MCF 10A (cell line): ENCODE measurements at regions not wholly inside any gene's neighbourhood (a gene's known extent, or its start where the extent isn't known, plus 50 kb on each side); places are given as distances from the start of the nearest gene placed in this dataset.

Experiments
- BruUV-seq: library from RNA; stranded (reverse); fragments of 400-500 nt; replicated peaks from 2 replicates; lab custom pipeline; 2021; lab: Mats Ljungman, UMichigan
- CTCF ChIA-PET: fragments of 300-600 bp; sonication (Branson Sonifier 250); formaldehyde crosslinking; extraction: SDS; loops from one replicate; lab custom pipeline; 2021; ENCODE audit warnings: antibody characterized with exemption, inconsistent platforms; lab: Yijun Ruan, JAX
- POLR2A ChIA-PET: fragments of 300-600, 350-650 bp; sonication (Branson Sonifier 250); formaldehyde crosslinking; extraction: SDS; loops from one replicate; lab custom pipeline; 2020; ENCODE audit warnings: antibody characterized with exemption, inconsistent platforms; lab: Yijun Ruan, JAX
- DNase-seq: peaks from one replicate; pipeline ENCODE4 v3.0.0-alpha.2; 2018; ENCODE audit not compliant: unreplicated experiment
- H3K27ac Mint-ChIP-seq: one replicate; pipeline ENCODE4 v1.8.0; 2022; ENCODE audit warnings: mild to moderate bottlenecking, low read depth, mixed read lengths; ENCODE audit not compliant: unreplicated experiment
- H3K27me3 Mint-ChIP-seq: one replicate; pipeline ENCODE4 v1.8.0; 2022; ENCODE audit warnings: mixed read lengths; ENCODE audit not compliant: insufficient read depth, unreplicated experiment
- H3K36me3 Mint-ChIP-seq: one replicate; pipeline ENCODE4 v1.8.0; 2022; ENCODE audit warnings: mild to moderate bottlenecking, moderate library complexity, mixed read lengths; ENCODE audit not compliant: insufficient read depth, unreplicated experiment
- H3K4me1 Mint-ChIP-seq: one replicate; pipeline ENCODE4 v1.8.0; 2022; ENCODE audit warnings: mixed read lengths; ENCODE audit not compliant: insufficient read depth, unreplicated experiment
- H3K4me3 Mint-ChIP-seq: one replicate; pipeline ENCODE4 v1.8.0; 2022; ENCODE audit warnings: mild to moderate bottlenecking, moderate library complexity, mixed read lengths; ENCODE audit not compliant: unreplicated experiment
- H3K9me3 Mint-ChIP-seq: one replicate; pipeline ENCODE4 v1.8.0; 2022; ENCODE audit warnings: mixed read lengths; ENCODE audit not compliant: unreplicated experiment
- CTCF ChIP-seq: fragments of 200-600 bp; IDR thresholded peaks from one replicate; pipeline ENCODE4 v1.8.0; 2022; ENCODE audit warnings: antibody characterized with exemption, mild to moderate bottlenecking; ENCODE audit not compliant: unreplicated experiment
- intact Hi-C: fragments of 100-400 bp; cut with micrococcal nuclease; formaldehyde crosslinking; loops from 2 replicates; pipeline ENCODE4 v1.14.1; 2022

GRCh38 chr18:45539491-45539891, 75.8 kb upstream of the SLC14A2 start:
- POLR2A ChIA-PET, result no interaction called here
- H3K36me3 Mint-ChIP-seq, result no peaks in the 10 kb centered on the region
- no peak overlapping the region for H3K27ac Mint-ChIP-seq
- CTCF ChIA-PET, result interaction anchor here (0.6 kb wide), 1 partner anchor 11 kb away, joined by 3 read pairs; no protein-coding TSS in a partner anchor
- peaks cover 8% of the 10 kb centered on the region for H3K9me3 Mint-ChIP-seq
- TF ChIP-seq CTCF, result no peak
- intact Hi-C loops, result no loop called here
- no peaks in the 10 kb centered on the region for H3K27me3 Mint-ChIP-seq
- no TSS peak for BruUV-seq
- no peak overlapping the region for H3K4me3 Mint-ChIP-seq
- no peak for DNase-seq
- no peaks in the 10 kb centered on the region for H3K4me1 Mint-ChIP-seq

- H3K27ac Mint-ChIP-seq, result no peak overlapping the region
- no TSS peak for BruUV-seq
- CTCF ChIA-PET, result interaction anchor here (0.7 to 0.9 kb wide), 2 partner anchors 402 to 499 kb away, joined by 3 read pairs; no protein-coding TSS in a partner anchor
These were observed 75.2 kb upstream of the SLC14A2 start for GRCh38 chr18:45540125-45540524.

GRCh38 chr18:45541421-45541820, 73.9 kb upstream of the SLC14A2 start:
- peaks cover 8% of the 10 kb centered on the region for H3K9me3 Mint-ChIP-seq
- DNase-seq, result no peak
- no peaks in the 10 kb centered on the region for H3K36me3 Mint-ChIP-seq
- TF ChIP-seq CTCF, result no peak
- ChIA-PET POLR2A (no interaction called here), CTCF (no interaction called here)
- no peaks in the 10 kb centered on the region for H3K27me3 Mint-ChIP-seq
- H3K27ac Mint-ChIP-seq, result no peak overlapping the region
- intact Hi-C loops, result no loop called here
- no peak overlapping the region for H3K4me3 Mint-ChIP-seq
- no peaks in the 10 kb centered on the region for H3K4me1 Mint-ChIP-seq
- BruUV-seq, result no TSS peak

More at GRCh38 chr18:45540125-45540524, 75.2 kb upstream of the SLC14A2 start:
- intact Hi-C loops, result no loop called here
- no peak for DNase-seq
- H3K36me3 Mint-ChIP-seq, result no peaks in the 10 kb centered on the region
- POLR2A ChIA-PET, result no interaction called here
- H3K27me3 Mint-ChIP-seq, result no peaks in the 10 kb centered on the region
- H3K4me1 Mint-ChIP-seq, result no peaks in the 10 kb centered on the region
- no peak for TF ChIP-seq CTCF
- peaks cover 8% of the 10 kb centered on the region for H3K9me3 Mint-ChIP-seq
- no peak overlapping the region for H3K4me3 Mint-ChIP-seq

GRCh38 chr18:45542043-45542442, 73.2 kb upstream of the SLC14A2 start:
- BruUV-seq, result no TSS peak
- ChIA-PET CTCF (no interaction called here), POLR2A (no interaction called here)
- no peak for TF ChIP-seq CTCF
- intact Hi-C loops, result no loop called here
- Mint-ChIP-seq H3K4me3 (no peak overlapping the region), H3K9me3 (peaks cover 8% of the 10 kb centered on the region), H3K4me1 (no peaks in the 10 kb centered on the region), H3K36me3 (no peaks in the 10 kb centered on the region), H3K27me3 (no peaks in the 10 kb centered on the region), H3K27ac (no peak overlapping the region)
- DNase-seq, result no peak
